DND-41 (cell line): ENCODE measurements at regions not wholly inside any gene's neighbourhood (a gene's known extent, or its start where the extent isn't known, plus 50 kb on each side); places are given as distances from the start of the nearest gene placed in this dataset.

Experiments
- ATAC-seq: fragments of 200-7000 bp; cut with Tn5 transposase; 3 replicates; pipeline ENCODE4 v1.9.1; 2021; ENCODE audit warnings: low read depth; ENCODE audit not compliant: insufficient read depth
- DNase-seq: peaks from one replicate; pipeline ENCODE4 v3.0.0-alpha.2; 2020
- H2AFZ ChIP-seq: 2 replicates; pipeline ENCODE4 v1.6.0; 2012; ENCODE audit warnings: low read depth, low read length
- H3K27ac ChIP-seq: 2 replicates; pipeline ENCODE4 v1.5.1; 2012; ENCODE audit warnings: low read length, inconsistent platforms
- H3K27me3 ChIP-seq: fragments of 200-600 bp; sonication (generic); 2 replicates; pipeline ENCODE4 v1.6.0; 2012; ENCODE audit warnings: low read length, mild to moderate bottlenecking, inconsistent platforms; ENCODE audit not compliant: insufficient read depth, poor library complexity
- H3K36me3 ChIP-seq: 2 replicates; pipeline ENCODE4 v1.5.1; 2012; ENCODE audit warnings: low read length, inconsistent platforms; ENCODE audit not compliant: insufficient read depth
- H3K4me1 ChIP-seq: 2 replicates; pipeline ENCODE4 v1.5.1; 2012; ENCODE audit warnings: mild to moderate bottlenecking, low read length; ENCODE audit not compliant: insufficient read depth
- H3K4me2 ChIP-seq: 2 replicates; pipeline ENCODE4 v1.6.0; 2012; ENCODE audit warnings: mild to moderate bottlenecking, moderate library complexity, low read length, inconsistent platforms; ENCODE audit not compliant: insufficient read depth
- H3K4me3 ChIP-seq, 2 experiments: fragments of 200-600 bp in 1 of 2; shearing (Covaris generic) in 1 of 2; 2 replicates each; pipeline ENCODE4 v1.5.1; 2012 to 2016; ENCODE audit warnings: inconsistent platforms in 2 of 2, low read length in 2 of 2, mild to moderate bottlenecking in 2 of 2, low read depth in 1 of 2, moderate library complexity in 1 of 2
- H3K79me2 ChIP-seq: 2 replicates; pipeline ENCODE4 v1.6.0; 2012; ENCODE audit warnings: low read length, inconsistent platforms; ENCODE audit not compliant: insufficient read depth
- H3K9ac ChIP-seq: 2 replicates; pipeline ENCODE4 v1.6.0; 2012; ENCODE audit warnings: low read depth, mild to moderate bottlenecking, inconsistent platforms, low read length, moderate library complexity
- H3K9me3 ChIP-seq: 2 replicates; pipeline ENCODE4 v1.5.1; 2012; ENCODE audit warnings: low read length, moderate library complexity, mild to moderate bottlenecking, inconsistent platforms; ENCODE audit not compliant: insufficient read depth, severe bottlenecking
- H4K20me1 ChIP-seq: 2 replicates; pipeline ENCODE4 v1.6.0; 2012; ENCODE audit warnings: low read length; ENCODE audit not compliant: insufficient read depth
- EZH2 ChIP-seq: IDR thresholded peaks from 3 replicates; pipeline ENCODE4 v1.6.1; 2012; ENCODE audit warnings: borderline replicate concordance, low read depth, mild to moderate bottlenecking, moderate library complexity, low read length, inconsistent platforms; ENCODE audit not compliant: severe bottlenecking
- TF ChIP-seq, protein P1 (sequence below): IDR thresholded peaks from 2 replicates; pipeline ENCODE4 v1.5.1; 2012; ENCODE audit warnings: borderline replicate concordance, low read length, moderate library complexity, mild to moderate bottlenecking; ENCODE audit not compliant: poor library complexity, severe bottlenecking; ENCODE audit errors: extremely low read depth

- TF ChIP-seq EZH2, result no peak
- TF ChIP-seq, protein P1, sequence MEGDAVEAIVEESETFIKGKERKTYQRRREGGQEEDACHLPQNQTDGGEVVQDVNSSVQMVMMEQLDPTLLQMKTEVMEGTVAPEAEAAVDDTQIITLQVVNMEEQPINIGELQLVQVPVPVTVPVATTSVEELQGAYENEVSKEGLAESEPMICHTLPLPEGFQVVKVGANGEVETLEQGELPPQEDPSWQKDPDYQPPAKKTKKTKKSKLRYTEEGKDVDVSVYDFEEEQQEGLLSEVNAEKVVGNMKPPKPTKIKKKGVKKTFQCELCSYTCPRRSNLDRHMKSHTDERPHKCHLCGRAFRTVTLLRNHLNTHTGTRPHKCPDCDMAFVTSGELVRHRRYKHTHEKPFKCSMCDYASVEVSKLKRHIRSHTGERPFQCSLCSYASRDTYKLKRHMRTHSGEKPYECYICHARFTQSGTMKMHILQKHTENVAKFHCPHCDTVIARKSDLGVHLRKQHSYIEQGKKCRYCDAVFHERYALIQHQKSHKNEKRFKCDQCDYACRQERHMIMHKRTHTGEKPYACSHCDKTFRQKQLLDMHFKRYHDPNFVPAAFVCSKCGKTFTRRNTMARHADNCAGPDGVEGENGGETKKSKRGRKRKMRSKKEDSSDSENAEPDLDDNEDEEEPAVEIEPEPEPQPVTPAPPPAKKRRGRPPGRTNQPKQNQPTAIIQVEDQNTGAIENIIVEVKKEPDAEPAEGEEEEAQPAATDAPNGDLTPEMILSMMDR, result no peak
- no peaks in the 10 kb centered on the region for H3K79me2 ChIP-seq
- no peak overlapping the region for H2AFZ ChIP-seq
- H3K9ac ChIP-seq, result no peak overlapping the region
- H3K36me3 ChIP-seq, result no peaks in the 10 kb centered on the region
- no peaks in the 10 kb centered on the region for H3K27me3 ChIP-seq
- DNase-seq, result no peak
- no peak overlapping the region for H3K27ac ChIP-seq
- no peak overlapping the region for H3K4me3 ChIP-seq
- no peaks in the 10 kb centered on the region for H3K9me3 ChIP-seq
- no peak overlapping the region for H3K4me2 ChIP-seq
- no peak for ATAC-seq
- 0 out of 2 replicates have a peak, but pooled peaks cover 4% of the 10 kb centered on the region for H4K20me1 ChIP-seq
- no peaks in the 10 kb centered on the region for H3K4me1 ChIP-seq
Measured at GRCh38 chr22:49181431-49181830, 646.2 kb downstream of the BRD1 start.

GRCh38 chr22:49180683-49181024, 647.0 kb downstream of the BRD1 start:
- Histone ChIP-seq H4K20me1 (0 out of 2 replicates have a peak, but pooled peaks cover 4% of the 10 kb centered on the region), H3K4me1 (no peaks in the 10 kb centered on the region), H3K27me3 (no peaks in the 10 kb centered on the region), H2AFZ (no peak overlapping the region), H3K9ac (no peak overlapping the region), H3K4me3 (no peak overlapping the region), H3K4me2 (no peak overlapping the region), H3K79me2 (no peaks in the 10 kb centered on the region), H3K36me3 (no peaks in the 10 kb centered on the region), H3K27ac (no peak overlapping the region), H3K9me3 (no peaks in the 10 kb centered on the region)
- DNase-seq, result no peak
- no peak for ATAC-seq
- TF ChIP-seq, protein P1, result no peak

DNA sequence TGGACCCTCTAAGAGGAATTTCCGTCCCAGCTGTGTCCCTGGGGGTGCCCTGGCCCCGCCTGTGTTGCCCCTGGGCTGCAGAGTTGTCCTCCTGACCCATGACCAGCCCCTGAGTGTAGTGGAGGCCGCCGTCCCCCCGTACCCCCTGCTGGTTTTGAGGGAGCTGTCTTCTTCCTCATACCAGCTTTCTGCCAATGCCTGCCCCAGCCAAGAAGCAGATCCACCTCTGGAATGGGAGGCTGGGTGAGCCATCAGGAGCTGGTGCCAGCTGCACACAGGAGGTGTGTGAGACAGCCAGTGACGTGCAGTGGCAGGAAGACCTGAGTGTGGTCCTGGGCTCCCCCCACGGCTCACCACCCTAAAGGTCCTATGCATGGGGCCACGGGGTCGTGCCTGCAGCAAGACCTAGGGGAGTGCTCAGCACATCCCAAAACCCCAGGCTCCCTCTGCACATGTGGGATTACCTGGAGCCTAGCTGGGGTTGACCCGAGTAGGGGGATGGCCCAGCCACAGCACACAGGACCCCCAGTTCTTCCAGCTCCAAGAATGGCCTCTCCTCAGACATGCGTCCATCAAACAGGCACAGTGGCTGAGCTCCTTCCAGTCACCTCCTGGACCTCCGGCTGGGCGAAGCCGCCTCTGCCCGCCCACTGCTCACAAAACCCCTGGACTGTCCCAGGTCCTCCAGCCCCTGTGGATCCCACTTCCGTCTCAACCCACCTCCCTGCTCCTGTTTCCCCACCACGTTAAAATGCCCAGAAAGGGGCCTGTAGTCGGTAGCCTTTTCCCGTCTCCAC, 647.6 kb downstream of the BRD1 start:
- no peak overlapping the region for H3K4me2 ChIP-seq

More for the DNA sequence above, 647.6 kb downstream of the BRD1 start:
- Histone ChIP-seq H3K9ac (no peak overlapping the region), H3K27me3 (no peaks in the 10 kb centered on the region), H2AFZ (no peak overlapping the region), H3K4me3 (no peak overlapping the region), H3K9me3 (no peaks in the 10 kb centered on the region), H3K27ac (no peak overlapping the region), H3K36me3 (no peaks in the 10 kb centered on the region), H4K20me1 (0 out of 2 replicates have a peak, but pooled peaks cover 4% of the 10 kb centered on the region), H3K4me1 (no peaks in the 10 kb centered on the region), H3K79me2 (no peaks in the 10 kb centered on the region)
- TF ChIP-seq EZH2, result no peak
- TF ChIP-seq, protein P1, result no peak
- DNase-seq (no peak), ATAC-seq (no peak)
